MCF 10A (cell line): ENCODE measurements at regions not wholly inside any gene's neighbourhood (a gene's known extent, or its start where the extent isn't known, plus 50 kb on each side); places are given as distances from the start of the nearest gene placed in this dataset.
A peak's percentile ranks its signal among the peaks of the same experiment; 100 is the strongest.

Experiments used
- BruUV-seq: library from RNA; stranded (reverse); fragments of 400-500 nt; replicated peaks from 2 replicates; lab custom pipeline; 2021; lab: Mats Ljungman, UMichigan
- CTCF ChIA-PET: fragments of 300-600 bp; sonication (Branson Sonifier 250); formaldehyde crosslinking; extraction: SDS; loops from one replicate; lab custom pipeline; 2021; ENCODE audit warnings: antibody characterized with exemption, inconsistent platforms; lab: Yijun Ruan, JAX
- POLR2A ChIA-PET: fragments of 300-600, 350-650 bp; sonication (Branson Sonifier 250); formaldehyde crosslinking; extraction: SDS; loops from one replicate; lab custom pipeline; 2020; ENCODE audit warnings: antibody characterized with exemption, inconsistent platforms; lab: Yijun Ruan, JAX
- DNase-seq: peaks from one replicate; pipeline ENCODE4 v3.0.0-alpha.2; 2018; ENCODE audit not compliant: unreplicated experiment
- H3K27ac Mint-ChIP-seq: one replicate; pipeline ENCODE4 v1.8.0; 2022; ENCODE audit warnings: mild to moderate bottlenecking, low read depth, mixed read lengths; ENCODE audit not compliant: unreplicated experiment
- H3K27me3 Mint-ChIP-seq: one replicate; pipeline ENCODE4 v1.8.0; 2022; ENCODE audit warnings: mixed read lengths; ENCODE audit not compliant: insufficient read depth, unreplicated experiment
- H3K36me3 Mint-ChIP-seq: one replicate; pipeline ENCODE4 v1.8.0; 2022; ENCODE audit warnings: mild to moderate bottlenecking, moderate library complexity, mixed read lengths; ENCODE audit not compliant: insufficient read depth, unreplicated experiment
- H3K4me1 Mint-ChIP-seq: one replicate; pipeline ENCODE4 v1.8.0; 2022; ENCODE audit warnings: mixed read lengths; ENCODE audit not compliant: insufficient read depth, unreplicated experiment
- H3K4me3 Mint-ChIP-seq: one replicate; pipeline ENCODE4 v1.8.0; 2022; ENCODE audit warnings: mild to moderate bottlenecking, moderate library complexity, mixed read lengths; ENCODE audit not compliant: unreplicated experiment
- H3K9me3 Mint-ChIP-seq: one replicate; pipeline ENCODE4 v1.8.0; 2022; ENCODE audit warnings: mixed read lengths; ENCODE audit not compliant: unreplicated experiment
- CTCF ChIP-seq: fragments of 200-600 bp; IDR thresholded peaks from one replicate; pipeline ENCODE4 v1.8.0; 2022; ENCODE audit warnings: antibody characterized with exemption, mild to moderate bottlenecking; ENCODE audit not compliant: unreplicated experiment
- intact Hi-C: fragments of 100-400 bp; cut with micrococcal nuclease; formaldehyde crosslinking; loops from 2 replicates; pipeline ENCODE4 v1.14.1; 2022

- intact Hi-C loops: no loop called here
- Mint-ChIP-seq H3K36me3 (no peaks in the 10 kb centered on the region), H3K4me1 (peaks cover 26% of the 10 kb centered on the region), H3K4me3 (no peak overlapping the region), H3K9me3 (no peaks in the 10 kb centered on the region), H3K27me3 (no peaks in the 10 kb centered on the region), H3K27ac (no peak overlapping the region)
- TF ChIP-seq CTCF: no peak
- DNase-seq: no peak
- POLR2A ChIA-PET: no interaction called here
- no TSS peak for BruUV-seq
- CTCF ChIA-PET: interaction anchor here (1.1 to 1.5 kb wide), 3 partner anchors 9 to 554 kb away, joined by 3 to 5 read pairs (median 4); no protein-coding TSS in a partner anchor
These were observed 233.9 kb upstream of the STAC start for GRCh38 chr3:36146404-36146803.

GRCh38 chr3:36147934-36148558 is 232.3 kb upstream of the STAC start:
- intact Hi-C loops: no loop called here
- peak; percentile 61 for DNase-seq
- Mint-ChIP-seq H3K4me3 (no peak overlapping the region), H3K9me3 (no peaks in the 10 kb centered on the region), H3K36me3 (no peaks in the 10 kb centered on the region), H3K4me1 (peaks cover 26% of the 10 kb centered on the region), H3K27ac (peak overlapping the region; percentile 18), H3K27me3 (no peaks in the 10 kb centered on the region)
- ChIA-PET POLR2A (interaction anchor here (0.6 to 0.7 kb wide), 2 partner anchors 19 to 391 kb away, joined by 3 read pairs; no protein-coding TSS in a partner anchor), CTCF (interaction anchor here (0.8 to 1.1 kb wide), 3 partner anchors 24 to 382 kb away, joined by 3 read pairs; no protein-coding TSS in a partner anchor)
- no TSS peak for BruUV-seq
- TF ChIP-seq CTCF: no peak

- TF ChIP-seq CTCF: no peak
- peak; percentile 32 for DNase-seq
- no TSS peak for BruUV-seq
- ChIA-PET POLR2A (no interaction called here), CTCF (interaction anchor here (0.7 kb wide), 1 partner anchor 477 kb away, joined by 3 read pairs; no protein-coding TSS in a partner anchor)
- H3K4me1 Mint-ChIP-seq: peaks cover 26% of the 10 kb centered on the region
- H3K27ac Mint-ChIP-seq: no peak overlapping the region
- H3K27me3 Mint-ChIP-seq: no peaks in the 10 kb centered on the region
- intact Hi-C loops: no loop called here
- no peaks in the 10 kb centered on the region for H3K36me3 Mint-ChIP-seq
- no peaks in the 10 kb centered on the region for H3K9me3 Mint-ChIP-seq
- no peak overlapping the region for H3K4me3 Mint-ChIP-seq
These were observed 230.8 kb upstream of the STAC start for GRCh38 chr3:36149447-36149865.

- intact Hi-C loops: no loop called here
- no TSS peak for BruUV-seq
- Mint-ChIP-seq H3K36me3 (no peaks in the 10 kb centered on the region), H3K27ac (no peak overlapping the region), H3K4me3 (no peak overlapping the region), H3K4me1 (peaks cover 13% of the 10 kb centered on the region), H3K27me3 (no peaks in the 10 kb centered on the region), H3K9me3 (no peaks in the 10 kb centered on the region)
- POLR2A ChIA-PET: interaction anchor here (0.6 kb wide), 1 partner anchor 475 kb away, joined by 4 read pairs; no protein-coding TSS in a partner anchor
- no peak for TF ChIP-seq CTCF
- CTCF ChIA-PET: interaction anchor here (0.7 to 1.1 kb wide), 4 partner anchors 10 to 541 kb away, joined by 3 to 5 read pairs (median 4); no protein-coding TSS in a partner anchor
- DNase-seq: no peak
These were observed 224.8 kb upstream of the STAC start for GRCh38 chr3:36155515-36155914.
